Retinal pigment epithelial cell (primary cell): ENCODE measurements at regions not wholly inside any gene's neighbourhood (a gene's known extent, or its start where the extent isn't known, plus 50 kb on each side); places are given as distances from the start of the nearest gene placed in this dataset.

Experiments used
- DNase-seq: peaks from one replicate; pipeline ENCODE4 v3.0.0-alpha.2; 2010; ENCODE audit warnings: low read depth
- H3K4me3 ChIP-seq: 2 replicates; pipeline ENCODE4 v1.5.1; 2011; ENCODE audit warnings: mild to moderate bottlenecking, low read length, control low read depth, moderate library complexity
- CTCF ChIP-seq: conservative IDR thresholded peaks from 2 replicates; pipeline ENCODE4 v1.5.1; 2011; ENCODE audit warnings: low read depth, low read length, control low read depth, inconsistent platforms

GRCh38 chr10:120012131-120012400, 119.5 kb downstream of the SEC23IP start:
- TF ChIP-seq CTCF = no peak
- H3K4me3 ChIP-seq = no peak overlapping the region
- no peak for DNase-seq

- no peak for TF ChIP-seq CTCF
- no peak overlapping the region for H3K4me3 ChIP-seq
- DNase-seq = peak; percentile 2
Observed at GRCh38 chr10:120012566-120012965, 120.0 kb downstream of the SEC23IP start.

GRCh38 chr10:120014031-120014430, 121.5 kb downstream of the SEC23IP start:
- H3K4me3 ChIP-seq = no peak overlapping the region
- no peak for DNase-seq
- TF ChIP-seq CTCF = no peak

- no peak overlapping the region for H3K4me3 ChIP-seq
- no peak for DNase-seq
- TF ChIP-seq CTCF = no peak
Observed at GRCh38 chr10:120015064-120015463, 122.5 kb downstream of the SEC23IP start.

- no peak overlapping the region for H3K4me3 ChIP-seq
- DNase-seq = no peak
- TF ChIP-seq CTCF = no peak
Observed at GRCh38 chr10:120016906-120017305, 124.4 kb downstream of the SEC23IP start.

GRCh38 chr10:120017733-120018417, 125.3 kb downstream of the SEC23IP start:
- no peak for DNase-seq
- TF ChIP-seq CTCF = no peak
- no peak overlapping the region for H3K4me3 ChIP-seq

- H3K4me3 ChIP-seq = no peak overlapping the region
- TF ChIP-seq CTCF = no peak
- DNase-seq = no peak
Observed at GRCh38 chr10:120018695-120019094, 126.2 kb downstream of the SEC23IP start.
